GM12878 (cell line): ENCODE measurements at regions not wholly inside any gene's neighbourhood (a gene's known extent, or its start where the extent isn't known, plus 50 kb on each side); places are given as distances from the start of the nearest gene placed in this dataset.

Experiments
- ATAC-seq: fragments of 200-7000 bp; cut with Tn5 transposase; 3 replicates; pipeline ENCODE4 v1.9.1; 2020; ENCODE audit warnings: mild to moderate bottlenecking, moderate library complexity
- BruUV-seq: library from RNA; stranded (reverse); fragments of 400-500 nt; replicated peaks from 2 replicates; lab custom pipeline; 2021; lab: Mats Ljungman, UMichigan
- CTCF ChIA-PET: fragments of 300-600 bp; sonication (Branson Sonifier 250); formaldehyde crosslinking; extraction: SDS; loops from one replicate; lab custom pipeline; 2021; ENCODE audit warnings: inconsistent platforms; lab: Yijun Ruan, JAX
- POLR2A ChIA-PET: fragments of 350-600 bp; formaldehyde crosslinking; extraction: SDS; loops from one replicate; lab custom pipeline; 2021; ENCODE audit warnings: inconsistent platforms; lab: Charles Lee
- RAD21 ChIA-PET: fragments of 300-600 bp; sonication (Branson Sonifier 250); formaldehyde crosslinking; loops from one replicate; lab custom pipeline; 2023; ENCODE audit warnings: antibody characterized with exemption; ENCODE audit not compliant: unreplicated experiment; lab: Charles Lee
- SMC1A ChIA-PET: fragments of 300-600 bp; sonication (Branson Sonifier 250); formaldehyde crosslinking; loops from one replicate; lab custom pipeline; 2023; ENCODE audit not compliant: unreplicated experiment, uncharacterized antibody; lab: Charles Lee
- DNase-seq: peaks from one replicate; pipeline ENCODE4 v3.0.0-alpha.2; 2011; ENCODE audit warnings: low read depth, low spot score
- FAIRE-seq: peaks from 3 replicates; lab custom pipeline; 2011; peaks lifted over from hg19 to GRCh38; lab: Jason Lieb, UNC
- H2AFZ ChIP-seq: 2 replicates; pipeline ENCODE4 v1.6.0; 2011; ENCODE audit warnings: low read depth, low read length, control low read depth; ENCODE audit not compliant: control insufficient read depth
- H3K27ac ChIP-seq: 2 replicates; pipeline ENCODE4 v1.5.1; 2011; ENCODE audit warnings: control low read depth; ENCODE audit not compliant: control insufficient read depth, insufficient read depth
- H3K27me3 ChIP-seq, 2 experiments: replicated peaks in 1 of 2; 2 replicates each; pipeline versions ENCODE4 v1.6.0 to v1.6.1; 2011; ENCODE audit warnings: low read length in 1 of 2; ENCODE audit not compliant: control insufficient read depth in 2 of 2, insufficient read depth in 2 of 2
- H3K36me3 ChIP-seq, 2 experiments: 2 replicates each; pipeline ENCODE4 v1.5.1; 2011; ENCODE audit warnings: low read length in 1 of 2; ENCODE audit not compliant: control insufficient read depth in 2 of 2, insufficient read depth in 2 of 2
- H3K4me1 ChIP-seq: 2 replicates; pipeline ENCODE4 v1.6.1; 2011; ENCODE audit warnings: mild to moderate bottlenecking, low read length, moderate library complexity, mixed read lengths; ENCODE audit not compliant: control insufficient read depth, insufficient read depth
- H3K4me2 ChIP-seq: 2 replicates; pipeline ENCODE4 v1.6.0; 2011; ENCODE audit warnings: control low read depth; ENCODE audit not compliant: control insufficient read depth, insufficient read depth
- H3K4me3 ChIP-seq: fragments of 200-600 bp; sonication (generic); 2 replicates; pipeline ENCODE4 v1.5.1; 2016
- H3K79me2 ChIP-seq: 2 replicates; pipeline ENCODE4 v1.6.0; 2011; ENCODE audit warnings: low read length; ENCODE audit not compliant: control insufficient read depth, insufficient read depth
- H3K9ac ChIP-seq: 2 replicates; pipeline ENCODE4 v1.8.0; 2011; ENCODE audit warnings: low read length, control low read depth, mixed read lengths; ENCODE audit not compliant: control insufficient read depth, insufficient read depth
- H3K9me3 ChIP-seq: replicated peaks from 3 replicates; pipeline ENCODE4 v1.5.1; 2011; ENCODE audit warnings: mild to moderate bottlenecking, low read length; ENCODE audit not compliant: control insufficient read depth, insufficient read depth
- H4K20me1 ChIP-seq: 2 replicates; pipeline ENCODE4 v1.6.0; 2011; ENCODE audit not compliant: control insufficient read depth, insufficient read depth
- ASH2L ChIP-seq: fragments of 300-600, 200-600 bp; sonication (generic); IDR thresholded peaks from 2 replicates; pipeline ENCODE4 v1.6.1; 2017; ENCODE audit warnings: low read depth, mild to moderate bottlenecking, borderline replicate concordance
- CEBPB ChIP-seq, 2 experiments: fragments of 150-350 bp in 1 of 2; IDR thresholded peaks; 2 replicates each; pipeline ENCODE4 v1.6.1; 2012 to 2014; ENCODE audit warnings: low read depth in 2 of 2, low read length in 2 of 2, borderline replicate concordance in 1 of 2, inconsistent platforms in 1 of 2
- CTCF ChIP-seq, 3 experiments: IDR thresholded peaks in 2 of 3; conservative IDR thresholded peaks in 1 of 3; 2 replicates each; pipeline ENCODE4 v1.5.1; 2011; ENCODE audit warnings: low read depth in 3 of 3, low read length in 3 of 3, mild to moderate bottlenecking in 3 of 3, control low read depth in 2 of 3, moderate library complexity in 2 of 3, inconsistent platforms in 1 of 3, mixed read lengths in 1 of 3; ENCODE audit not compliant: control insufficient read depth in 2 of 3, insufficient read depth in 1 of 3; ENCODE audit errors: extremely low read depth in 1 of 3
- FOS ChIP-seq: IDR thresholded peaks from 3 replicates; pipeline ENCODE4 v1.6.1; 2011; ENCODE audit warnings: borderline replicate concordance; ENCODE audit not compliant: insufficient read length; ENCODE audit errors: extremely low read depth
- GABPA ChIP-seq: IDR thresholded peaks from 2 replicates; pipeline ENCODE4 v1.6.1; 2014; ENCODE audit warnings: antibody characterized with exemption, low read depth, mild to moderate bottlenecking, inconsistent platforms
- NBN ChIP-seq: fragments of 450-650 bp; IDR thresholded peaks from 2 replicates; pipeline ENCODE4 v1.6.1; 2016
- NFXL1 ChIP-seq: fragments of 450-650 bp; IDR thresholded peaks from 2 replicates; pipeline ENCODE4 v1.6.1; 2017; ENCODE audit warnings: antibody characterized with exemption, mild to moderate bottlenecking, borderline replicate concordance
- NR2C1 ChIP-seq: fragments of 450-650 bp; IDR thresholded peaks from 2 replicates; pipeline ENCODE4 v1.6.1; 2017; ENCODE audit warnings: antibody characterized with exemption, mild to moderate bottlenecking, moderate library complexity
- in situ Hi-C: fragments of 300-500 bp; cut with MboI; formaldehyde crosslinking; loops from 9 replicates; pipeline ENCODE4 v1.14.3; 2018; ENCODE audit warnings: mixed read lengths
- intact Hi-C: fragments of 100-400 bp; cut with micrococcal nuclease; formaldehyde crosslinking; loops from one replicate; pipeline ENCODE4 v1.14.2; 2022; ENCODE audit not compliant: unreplicated experiment
- TF ChIP-seq, protein P1 (sequence below): fragments of 450-650 bp; IDR thresholded peaks from 2 replicates; pipeline ENCODE4 v1.6.1; 2016; ENCODE audit warnings: mild to moderate bottlenecking
- TF ChIP-seq, protein P2 (sequence below): fragments of 450-650 bp; IDR thresholded peaks from 2 replicates; pipeline ENCODE4 v1.6.1; 2017; ENCODE audit warnings: mild to moderate bottlenecking, moderate library complexity
- TF ChIP-seq, protein P3 (sequence below): IDR thresholded peaks from 2 replicates; pipeline ENCODE4 v1.6.1; 2011; ENCODE audit warnings: mild to moderate bottlenecking, low read depth, low read length, moderate library complexity; ENCODE audit not compliant: insufficient replicate concordance

DNA sequence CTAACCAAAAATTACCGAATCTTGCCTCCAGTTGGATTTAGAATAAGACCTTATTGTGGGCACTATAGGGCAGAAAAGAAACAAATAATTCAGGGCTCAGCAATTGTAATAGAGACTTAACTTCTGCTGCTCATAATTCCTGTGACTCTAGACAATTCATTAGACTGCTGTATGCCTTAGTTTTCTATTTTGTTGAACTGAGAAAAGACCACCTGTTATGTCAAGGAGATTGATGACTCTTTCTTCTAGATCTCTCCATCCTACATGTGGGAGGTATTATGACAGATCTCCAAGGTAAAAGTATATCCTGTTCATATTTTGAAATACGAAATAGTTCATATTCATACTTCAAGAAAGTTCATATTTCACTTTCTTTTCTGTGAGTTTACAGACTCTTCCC is 605.1 kb downstream of the PSAT1 start (continued):
- no peak for TF ChIP-seq NBN
- TF ChIP-seq, protein P1, sequence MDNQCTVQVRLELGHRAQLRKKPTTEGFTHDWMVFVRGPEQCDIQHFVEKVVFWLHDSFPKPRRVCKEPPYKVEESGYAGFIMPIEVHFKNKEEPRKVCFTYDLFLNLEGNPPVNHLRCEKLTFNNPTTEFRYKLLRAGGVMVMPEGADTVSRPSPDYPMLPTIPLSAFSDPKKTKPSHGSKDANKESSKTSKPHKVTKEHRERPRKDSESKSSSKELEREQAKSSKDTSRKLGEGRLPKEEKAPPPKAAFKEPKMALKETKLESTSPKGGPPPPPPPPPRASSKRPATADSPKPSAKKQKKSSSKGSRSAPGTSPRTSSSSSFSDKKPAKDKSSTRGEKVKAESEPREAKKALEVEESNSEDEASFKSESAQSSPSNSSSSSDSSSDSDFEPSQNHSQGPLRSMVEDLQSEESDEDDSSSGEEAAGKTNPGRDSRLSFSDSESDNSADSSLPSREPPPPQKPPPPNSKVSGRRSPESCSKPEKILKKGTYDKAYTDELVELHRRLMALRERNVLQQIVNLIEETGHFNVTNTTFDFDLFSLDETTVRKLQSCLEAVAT, result no peak
- TF ChIP-seq, all 136 proteins: peak for 0

DNA sequence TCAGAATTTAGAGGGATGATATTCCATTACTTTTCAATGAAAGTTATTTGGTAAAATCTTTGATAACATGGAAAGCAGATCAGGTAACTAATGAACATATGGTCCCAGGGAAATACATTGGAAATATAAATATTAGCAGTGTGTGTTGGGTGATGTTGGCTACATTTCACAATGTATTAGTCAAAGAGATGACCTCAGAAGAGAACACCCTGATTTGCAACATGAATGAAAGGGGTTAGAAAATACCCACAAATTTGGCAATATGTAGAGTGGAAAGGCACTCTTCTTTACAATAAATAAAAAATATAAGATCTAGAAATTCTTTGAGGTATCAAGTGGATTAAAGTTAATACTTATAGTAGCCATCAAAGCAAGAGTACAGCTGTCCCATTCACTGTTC is 606.7 kb downstream of the PSAT1 start:
- intact Hi-C loops (no loop called here), in situ Hi-C loops (no loop called here)
- H3K9me3 ChIP-seq, result no peaks in the 10 kb centered on the region
- ATAC-seq, result no peak
- H3K9ac ChIP-seq, result no peak overlapping the region
- ChIA-PET CTCF (no interaction called here), RAD21 (no interaction called here), SMC1A (no interaction called here), POLR2A (no interaction called here)
- no peak for FAIRE-seq
- DNase-seq, result no peak
- H4K20me1 ChIP-seq, result no peaks in the 10 kb centered on the region
- no TSS peak for BruUV-seq
- H3K27ac ChIP-seq, result no peak overlapping the region
- H3K36me3 ChIP-seq, result no peaks in the 10 kb centered on the region
- H3K4me3 ChIP-seq, result no peak overlapping the region
- H2AFZ ChIP-seq, result no peak overlapping the region
- H3K4me2 ChIP-seq, result no peak overlapping the region
- H3K79me2 ChIP-seq, result no peaks in the 10 kb centered on the region
- no peaks in the 10 kb centered on the region for H3K27me3 ChIP-seq
- no peaks in the 10 kb centered on the region for H3K4me1 ChIP-seq
- no peak for TF ChIP-seq GABPA
- no peak for TF ChIP-seq FOS
- TF ChIP-seq, protein P2, sequence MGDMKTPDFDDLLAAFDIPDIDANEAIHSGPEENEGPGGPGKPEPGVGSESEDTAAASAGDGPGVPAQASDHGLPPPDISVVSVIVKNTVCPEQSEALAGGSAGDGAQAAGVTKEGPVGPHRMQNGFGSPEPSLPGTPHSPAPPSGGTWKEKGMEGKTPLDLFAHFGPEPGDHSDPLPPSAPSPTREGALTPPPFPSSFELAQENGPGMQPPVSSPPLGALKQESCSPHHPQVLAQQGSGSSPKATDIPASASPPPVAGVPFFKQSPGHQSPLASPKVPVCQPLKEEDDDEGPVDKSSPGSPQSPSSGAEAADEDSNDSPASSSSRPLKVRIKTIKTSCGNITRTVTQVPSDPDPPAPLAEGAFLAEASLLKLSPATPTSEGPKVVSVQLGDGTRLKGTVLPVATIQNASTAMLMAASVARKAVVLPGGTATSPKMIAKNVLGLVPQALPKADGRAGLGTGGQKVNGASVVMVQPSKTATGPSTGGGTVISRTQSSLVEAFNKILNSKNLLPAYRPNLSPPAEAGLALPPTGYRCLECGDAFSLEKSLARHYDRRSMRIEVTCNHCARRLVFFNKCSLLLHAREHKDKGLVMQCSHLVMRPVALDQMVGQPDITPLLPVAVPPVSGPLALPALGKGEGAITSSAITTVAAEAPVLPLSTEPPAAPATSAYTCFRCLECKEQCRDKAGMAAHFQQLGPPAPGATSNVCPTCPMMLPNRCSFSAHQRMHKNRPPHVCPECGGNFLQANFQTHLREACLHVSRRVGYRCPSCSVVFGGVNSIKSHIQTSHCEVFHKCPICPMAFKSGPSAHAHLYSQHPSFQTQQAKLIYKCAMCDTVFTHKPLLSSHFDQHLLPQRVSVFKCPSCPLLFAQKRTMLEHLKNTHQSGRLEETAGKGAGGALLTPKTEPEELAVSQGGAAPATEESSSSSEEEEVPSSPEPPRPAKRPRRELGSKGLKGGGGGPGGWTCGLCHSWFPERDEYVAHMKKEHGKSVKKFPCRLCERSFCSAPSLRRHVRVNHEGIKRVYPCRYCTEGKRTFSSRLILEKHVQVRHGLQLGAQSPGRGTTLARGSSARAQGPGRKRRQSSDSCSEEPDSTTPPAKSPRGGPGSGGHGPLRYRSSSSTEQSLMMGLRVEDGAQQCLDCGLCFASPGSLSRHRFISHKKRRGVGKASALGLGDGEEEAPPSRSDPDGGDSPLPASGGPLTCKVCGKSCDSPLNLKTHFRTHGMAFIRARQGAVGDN, result no peak
- TF ChIP-seq, protein P3, sequence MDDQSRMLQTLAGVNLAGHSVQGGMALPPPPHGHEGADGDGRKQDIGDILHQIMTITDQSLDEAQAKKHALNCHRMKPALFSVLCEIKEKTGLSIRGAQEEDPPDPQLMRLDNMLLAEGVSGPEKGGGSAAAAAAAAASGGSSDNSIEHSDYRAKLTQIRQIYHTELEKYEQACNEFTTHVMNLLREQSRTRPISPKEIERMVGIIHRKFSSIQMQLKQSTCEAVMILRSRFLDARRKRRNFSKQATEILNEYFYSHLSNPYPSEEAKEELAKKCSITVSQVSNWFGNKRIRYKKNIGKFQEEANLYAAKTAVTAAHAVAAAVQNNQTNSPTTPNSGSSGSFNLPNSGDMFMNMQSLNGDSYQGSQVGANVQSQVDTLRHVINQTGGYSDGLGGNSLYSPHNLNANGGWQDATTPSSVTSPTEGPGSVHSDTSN, result no peak
- no peak for TF ChIP-seq NR2C1
- no peak for TF ChIP-seq CTCF (IDR thresholded peaks at IDR 0.05 in 2 of 3, conservative IDR thresholded peaks at IDR 0.05 in 1 of 3; ENCODE audit: control insufficient read depth in 2 of 3, extremely low read depth in 1 of 3, insufficient read depth in 1 of 3, low read depth in 3 of 3, low read length in 3 of 3)
- TF ChIP-seq ASH2L, result no peak
- TF ChIP-seq NFXL1, result no peak
- TF ChIP-seq CEBPB (IDR thresholded peaks at IDR 0.05; ENCODE audit: borderline replicate concordance in 1 of 2, low read depth in 2 of 2, low read length in 2 of 2), result no peak
